Activated naive CD4-positive, alpha-beta T cell treated with Interleukin-2 at 50 U/mL for 16 hours (primary cell): ENCODE measurements at regions not wholly inside any gene's neighbourhood (a gene's known extent, or its start where the extent isn't known, plus 50 kb on each side); places are given as distances from the start of the nearest gene placed in this dataset.
"Not testable (repeated sequence)": the region's sequence is repeated elsewhere in the genome, so short reads cannot be mapped to it uniquely, and the experiment has no call there.

ENCODE experiments used
- DNase-seq: peaks from one replicate; pipeline ENCODE4 v3.0.0-alpha.2; 2020

DNA sequence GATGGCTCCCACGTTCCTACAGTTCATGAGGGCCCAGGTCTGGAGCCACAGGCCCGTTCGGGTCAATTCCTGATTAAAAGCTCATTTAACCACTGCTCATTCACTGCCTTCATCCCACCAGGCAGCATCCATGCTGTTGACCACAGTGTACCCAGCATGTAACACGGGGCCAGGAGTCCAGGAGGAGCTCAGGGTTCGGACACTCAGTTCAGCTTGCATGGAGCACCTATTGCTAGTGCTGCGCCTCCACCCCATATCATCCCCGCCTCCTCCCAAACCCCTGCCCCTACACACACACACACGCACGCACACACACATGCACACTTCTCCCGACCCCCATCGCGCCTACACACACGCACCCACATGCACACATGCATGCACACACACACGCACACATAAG, 72.9 kb upstream of the SNTG2 start:
- no peak for DNase-seq

DNA sequence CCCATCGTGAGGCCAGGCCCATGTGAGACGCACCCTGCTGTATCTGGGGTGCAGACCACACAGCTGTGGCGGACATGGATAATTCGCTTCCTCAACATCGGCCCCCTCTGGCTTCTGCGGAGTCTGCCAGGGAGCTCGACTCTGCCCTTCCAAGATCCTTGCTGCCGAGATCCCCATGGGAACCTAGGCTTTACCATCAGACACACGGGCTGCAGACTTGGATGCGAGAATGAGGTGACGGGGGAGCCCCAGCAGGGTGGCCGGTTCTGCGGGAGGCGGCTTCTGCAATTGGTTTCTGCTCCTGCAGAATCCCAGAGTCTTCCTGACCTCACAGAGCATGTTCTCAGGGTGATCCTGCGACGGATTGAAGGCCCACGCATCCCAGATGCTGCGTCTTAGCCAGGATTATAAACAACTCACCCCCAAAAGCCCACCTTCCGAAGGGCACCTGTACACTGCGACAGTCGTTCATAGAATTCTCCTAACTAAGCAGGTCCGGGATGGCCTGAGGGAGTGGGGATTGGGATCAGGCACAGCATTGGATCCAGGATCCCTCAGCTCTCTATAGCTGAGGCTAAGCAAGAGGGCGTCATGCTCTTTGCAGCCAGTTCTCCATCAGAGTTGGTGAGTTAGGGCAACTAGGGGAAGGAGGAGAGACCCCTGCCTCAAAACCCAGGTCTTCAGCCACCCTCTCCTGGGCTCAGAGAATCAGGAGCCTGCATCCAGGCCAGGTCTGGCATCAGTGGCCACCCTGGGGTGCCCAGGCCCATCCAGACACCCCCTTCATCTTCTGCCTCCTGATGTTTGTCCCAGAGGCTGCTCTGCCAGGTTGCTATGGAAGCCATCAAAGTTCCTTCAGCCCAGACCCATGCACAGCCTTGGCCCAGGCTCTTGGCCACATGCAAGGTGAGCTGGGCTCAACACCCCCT, 74.7 kb upstream of the SNTG2 start:
- DNase-seq: no peak

DNA sequence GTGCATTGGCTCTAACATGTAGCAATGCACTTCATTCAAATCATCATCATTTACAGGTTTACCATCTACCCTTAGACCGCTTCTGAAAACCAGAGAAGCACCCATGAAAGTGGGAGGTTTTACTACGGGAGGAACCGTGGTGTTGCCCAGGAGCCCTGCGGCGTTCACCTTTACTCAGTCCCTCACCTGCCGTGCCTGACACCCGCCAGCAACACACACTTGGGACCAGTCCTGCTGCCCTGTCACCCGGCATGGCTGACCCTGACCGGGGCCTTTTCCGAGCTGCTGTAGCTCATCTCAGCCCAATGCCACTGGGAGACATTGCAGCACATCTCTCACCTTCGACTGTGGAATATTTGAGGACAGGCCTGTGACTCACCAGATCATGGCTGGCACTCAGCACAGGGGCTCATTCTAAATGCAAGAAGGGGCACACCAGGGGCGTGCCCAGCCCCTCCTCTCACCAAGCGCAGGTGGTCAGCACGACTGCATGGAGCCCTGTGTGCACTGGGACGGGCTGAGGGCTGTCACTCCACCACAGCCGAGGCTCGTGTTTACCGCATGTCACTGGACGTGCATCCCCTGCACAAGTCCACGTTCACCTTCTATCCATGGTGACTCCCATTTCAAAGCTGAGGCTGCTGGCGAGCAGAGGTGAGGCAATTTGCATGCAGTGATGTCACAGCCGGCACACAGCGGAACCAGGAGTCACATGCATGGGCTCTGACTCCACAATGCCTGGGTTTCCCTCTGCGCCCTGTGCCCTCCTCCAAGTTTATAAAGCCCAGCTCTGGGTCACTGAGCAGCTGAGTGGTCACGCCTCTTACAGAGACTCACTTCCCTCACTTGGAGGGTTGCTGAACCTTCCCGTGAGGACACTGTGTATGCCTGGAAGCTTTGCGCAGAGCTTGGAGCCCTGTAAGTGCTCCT, 76.7 kb upstream of the SNTG2 start:
- no peak for DNase-seq

DNA sequence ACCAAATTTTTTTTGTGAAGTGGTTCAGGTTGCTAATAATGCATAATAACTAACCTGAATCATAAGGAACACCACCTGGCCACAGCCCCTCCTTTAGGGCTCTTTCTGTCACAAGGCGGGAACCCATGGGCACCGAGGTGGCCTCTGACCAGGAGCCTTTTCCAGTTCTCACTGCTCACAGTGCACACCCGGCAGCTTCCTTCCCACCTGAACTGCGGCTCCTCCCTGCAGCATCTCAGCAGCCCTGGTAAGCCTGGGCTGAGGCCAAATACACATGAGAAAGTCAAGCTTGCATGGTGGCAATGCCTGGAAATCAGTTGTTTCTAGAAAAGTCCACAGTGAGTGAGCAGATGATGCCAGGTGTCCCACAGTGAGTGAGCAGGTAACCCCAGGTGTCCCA, 77.6 kb upstream of the SNTG2 start:
- DNase-seq: no peak

DNA sequence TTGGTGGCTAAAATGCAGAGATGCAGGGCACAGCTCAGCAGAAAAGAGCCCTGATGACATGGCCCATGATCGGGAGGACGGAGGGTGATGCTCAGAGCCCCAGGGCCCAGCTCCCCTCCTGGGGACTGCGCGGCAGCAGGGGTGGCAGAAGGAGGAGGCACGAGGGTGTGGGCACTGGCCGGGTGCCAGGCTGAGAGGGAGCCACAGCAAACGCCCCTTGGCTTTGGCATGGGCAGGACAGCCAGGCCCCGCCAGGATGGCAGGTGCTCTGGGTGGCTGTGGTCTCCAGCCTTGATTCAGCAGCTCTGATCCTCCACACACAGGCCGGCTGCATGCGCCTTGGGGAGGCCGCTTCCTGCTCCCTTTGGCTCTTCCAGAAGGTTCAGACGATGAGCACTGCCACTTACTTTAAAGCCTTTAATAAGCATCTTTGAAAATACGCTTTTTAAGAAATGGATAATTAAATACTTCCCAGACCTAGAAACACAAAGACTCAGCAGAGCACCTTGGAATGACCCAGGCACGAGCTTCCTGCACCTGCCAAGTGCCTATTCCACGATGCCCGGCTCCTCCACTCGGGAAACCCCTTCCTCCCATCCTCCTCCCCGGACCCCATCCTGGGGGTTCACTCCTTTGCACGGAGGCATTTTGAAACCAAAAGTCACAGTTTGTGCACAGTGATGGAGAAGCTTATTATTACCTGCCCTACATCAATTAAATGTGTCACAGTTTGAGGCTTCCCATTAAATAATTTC, 78.5 kb upstream of the SNTG2 start:
- no peak for DNase-seq

DNA sequence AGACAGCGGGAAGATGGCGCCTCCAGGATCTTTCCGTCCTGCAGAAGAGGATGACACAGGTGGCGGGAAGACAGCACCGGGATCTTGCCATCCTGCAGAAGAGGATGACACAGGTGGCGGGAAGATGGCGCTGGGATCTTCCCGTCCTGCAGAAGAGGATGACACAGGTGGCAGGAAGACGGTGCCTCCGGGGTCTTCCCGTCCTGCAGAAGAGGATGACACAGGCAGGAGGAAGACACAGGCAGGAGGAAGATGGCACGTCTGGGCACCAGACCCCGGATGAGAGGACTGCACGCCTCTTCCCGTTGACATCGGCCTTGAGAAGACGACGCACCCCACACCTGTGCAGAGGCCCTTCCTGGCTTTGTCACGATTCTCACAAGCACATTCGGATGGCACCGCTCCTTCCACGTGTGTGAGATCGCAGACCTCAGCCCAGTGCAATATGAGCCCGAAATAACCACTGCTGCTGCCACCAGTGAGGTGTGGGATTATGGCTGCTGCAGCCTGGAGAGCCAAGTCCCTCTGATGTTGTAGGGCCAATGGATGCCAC, 79.4 kb upstream of the SNTG2 start:
- DNase-seq: no peak

DNA sequence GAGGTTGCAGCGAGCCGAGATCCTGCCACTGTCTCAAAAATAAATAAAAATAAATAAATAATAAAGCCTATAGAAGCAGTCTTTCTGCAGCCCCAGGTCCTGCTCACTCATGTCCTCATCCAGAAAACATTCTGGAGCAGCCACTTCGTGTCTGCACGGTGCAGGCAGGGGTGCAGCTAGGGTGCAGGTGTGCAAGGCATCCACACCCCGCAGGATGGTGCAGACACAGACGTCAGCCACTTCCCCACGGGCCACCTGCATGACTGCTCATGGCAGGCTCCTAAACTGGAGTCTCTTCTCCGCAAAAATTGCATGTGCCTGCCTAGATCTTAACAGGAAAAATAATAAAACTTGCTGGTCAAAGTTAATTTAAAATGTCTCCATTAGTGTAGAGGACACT, 80.2 kb upstream of the SNTG2 start:
- DNase-seq: no peak

DNA sequence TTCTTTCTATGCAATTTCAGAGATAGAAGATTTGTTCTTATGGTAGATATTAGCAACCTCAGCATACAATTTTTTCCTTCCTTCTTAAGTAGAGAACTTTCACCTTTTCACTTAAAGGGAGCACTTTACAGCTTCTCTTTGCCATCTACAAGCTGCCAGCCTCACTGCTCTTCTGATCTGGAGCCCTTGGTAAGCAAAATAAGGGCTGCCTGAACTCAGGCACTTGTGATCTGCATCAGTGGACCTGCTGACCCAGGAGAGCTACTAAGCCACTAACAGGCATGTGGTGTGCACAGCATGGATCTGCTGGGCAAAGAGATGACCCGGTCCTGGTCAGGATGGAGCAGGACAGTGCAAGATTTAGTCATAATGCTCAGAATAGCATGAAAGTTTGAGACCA, 80.8 kb upstream of the SNTG2 start:
- no peak for DNase-seq

DNA sequence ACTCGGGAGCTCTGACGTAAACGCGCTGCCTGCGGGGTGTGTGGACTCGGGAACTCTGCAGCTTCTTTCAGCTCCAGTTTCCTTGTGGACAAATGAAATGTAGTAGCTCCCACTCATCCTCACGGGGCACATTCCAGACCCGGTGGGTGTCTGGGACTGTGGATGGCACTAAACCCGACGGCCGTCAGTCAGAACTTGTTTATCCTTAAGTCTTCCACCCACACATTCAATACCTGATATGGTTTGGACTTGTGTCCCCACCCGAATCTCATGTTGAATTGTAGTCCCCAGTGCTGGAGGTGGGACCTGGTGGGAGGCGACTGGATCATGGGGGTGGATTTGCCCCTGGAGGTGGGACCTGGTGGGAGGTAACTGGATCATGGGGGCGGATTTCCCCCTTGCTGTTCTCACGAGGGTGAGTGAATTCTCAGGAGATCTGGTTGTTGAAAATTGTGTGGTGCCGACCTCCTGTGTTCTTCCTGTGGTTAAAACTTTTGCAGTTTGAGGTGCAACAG, 81.2 kb upstream of the SNTG2 start:
- no peak for DNase-seq

DNA sequence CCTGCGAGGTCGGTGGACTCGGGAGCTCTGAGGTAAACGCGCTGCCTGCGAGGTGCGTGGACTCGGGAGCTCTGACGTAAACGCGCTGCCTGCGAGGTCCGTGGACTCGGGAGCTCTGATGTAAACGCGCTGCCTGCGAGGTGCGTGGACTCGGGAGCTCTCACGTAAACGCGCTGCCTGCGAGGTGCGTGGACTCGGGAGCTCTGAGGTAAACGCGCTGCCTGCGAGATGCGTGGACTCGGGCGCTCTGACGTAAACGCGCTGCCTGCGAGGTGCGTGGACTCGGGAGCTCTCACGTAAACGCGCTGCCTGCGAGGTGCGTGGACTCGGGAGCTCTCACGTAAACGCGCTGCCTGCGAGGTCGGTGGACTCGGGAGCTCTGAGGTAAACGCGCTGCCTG, 81.8 kb upstream of the SNTG2 start:
- not testable (repeated sequence) for DNase-seq

DNA sequence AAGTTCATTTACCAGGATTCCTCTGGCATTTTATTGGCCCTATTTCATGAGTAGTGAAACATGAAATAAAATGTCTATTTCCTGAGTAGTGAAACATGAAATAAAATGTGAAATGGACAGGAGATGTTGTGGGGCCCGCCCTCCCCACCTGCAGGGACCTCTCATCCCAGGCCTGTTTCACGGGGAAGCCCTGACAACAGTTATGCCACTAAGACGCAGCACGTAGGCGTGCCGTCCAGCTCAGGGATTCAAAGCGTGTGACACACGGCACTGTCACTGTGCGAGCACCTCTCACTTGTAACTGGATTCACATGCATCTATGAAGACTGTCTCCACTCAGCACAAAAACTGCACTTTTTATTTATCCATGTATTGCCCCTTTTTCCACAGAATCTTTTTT, 83.4 kb upstream of the SNTG2 start:
- DNase-seq: no peak

DNA sequence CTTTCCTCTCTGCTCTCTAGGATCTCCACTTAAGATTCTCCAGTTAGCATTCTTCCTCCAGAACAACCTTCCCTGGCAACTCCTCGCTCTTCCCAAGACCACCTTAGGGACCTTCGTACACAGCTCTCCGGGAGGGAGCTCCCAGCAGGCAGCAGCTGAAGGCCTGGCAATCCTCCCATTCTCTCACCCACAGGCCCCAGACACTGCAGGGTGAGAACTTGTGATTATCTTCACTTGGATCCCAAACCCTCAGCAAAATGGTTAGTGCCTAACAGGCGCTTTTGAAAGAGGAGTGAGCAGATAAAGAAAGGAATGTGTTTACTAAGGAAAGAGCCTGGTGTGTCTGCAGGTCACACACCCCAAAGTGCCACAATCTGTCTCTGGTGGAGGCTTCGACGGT, 83.8 kb upstream of the SNTG2 start:
- no peak for DNase-seq

DNA sequence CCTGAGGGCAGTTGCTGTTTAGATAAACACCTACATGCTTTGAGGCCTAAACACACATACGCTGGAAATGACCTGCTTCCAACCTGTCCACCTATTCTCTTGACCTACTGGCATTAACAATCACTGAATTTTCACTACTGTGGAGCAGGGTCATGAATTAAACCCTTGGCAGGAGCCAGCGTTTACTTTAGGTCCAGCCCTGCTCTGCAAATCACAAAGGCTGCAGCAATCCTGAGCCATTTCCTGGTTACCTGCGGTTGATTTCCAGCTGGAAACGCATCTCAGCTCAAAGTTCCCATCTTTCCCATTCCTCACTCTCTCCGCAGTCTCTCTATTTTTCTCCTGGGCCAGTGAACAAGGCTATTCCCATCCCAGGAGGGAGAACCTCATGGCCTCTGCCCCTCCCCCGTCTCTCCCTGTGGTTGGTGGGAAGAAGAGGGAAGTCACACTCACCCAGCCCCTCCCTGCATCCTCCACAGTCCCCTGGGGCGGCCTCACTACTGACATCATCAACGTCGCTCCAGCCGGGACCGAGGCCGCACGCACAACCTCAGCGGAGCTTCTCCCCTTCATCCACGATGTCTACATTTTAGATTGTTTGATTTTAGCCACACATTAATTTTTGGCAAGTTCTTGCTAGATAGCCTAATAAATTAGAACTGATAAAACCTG, 84.5 kb upstream of the SNTG2 start:
- DNase-seq: no peak

DNA sequence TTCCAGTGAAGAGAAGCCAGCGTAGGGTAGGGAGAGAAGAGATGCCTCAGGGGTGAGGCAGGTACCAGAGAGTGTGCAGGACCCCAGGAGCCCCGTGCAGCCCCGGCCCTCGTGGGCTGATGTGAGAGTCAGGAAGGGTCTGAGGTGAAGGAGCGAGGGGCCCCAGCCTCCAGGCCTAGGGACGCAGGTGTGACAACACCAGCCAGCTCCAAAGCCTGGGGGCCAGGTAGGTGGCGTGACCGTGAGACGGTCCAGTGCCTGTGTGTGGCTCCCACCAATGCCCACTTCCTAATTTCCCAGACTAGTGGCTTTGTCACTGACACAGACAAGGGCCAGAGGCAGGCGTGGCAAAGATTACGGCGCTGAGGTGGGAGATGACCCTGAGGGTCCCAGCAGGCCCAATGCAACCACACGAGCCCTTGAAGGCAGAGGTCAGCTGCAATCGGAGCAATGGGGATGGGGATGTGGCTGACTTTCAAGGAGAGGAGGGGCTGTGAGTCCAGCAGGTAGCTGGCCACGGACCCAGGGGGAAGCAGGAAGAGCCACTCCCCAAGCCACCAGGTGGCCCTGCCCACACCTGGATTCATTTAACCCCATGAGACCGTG, 86.0 kb upstream of the SNTG2 start:
- DNase-seq: no peak

DNA sequence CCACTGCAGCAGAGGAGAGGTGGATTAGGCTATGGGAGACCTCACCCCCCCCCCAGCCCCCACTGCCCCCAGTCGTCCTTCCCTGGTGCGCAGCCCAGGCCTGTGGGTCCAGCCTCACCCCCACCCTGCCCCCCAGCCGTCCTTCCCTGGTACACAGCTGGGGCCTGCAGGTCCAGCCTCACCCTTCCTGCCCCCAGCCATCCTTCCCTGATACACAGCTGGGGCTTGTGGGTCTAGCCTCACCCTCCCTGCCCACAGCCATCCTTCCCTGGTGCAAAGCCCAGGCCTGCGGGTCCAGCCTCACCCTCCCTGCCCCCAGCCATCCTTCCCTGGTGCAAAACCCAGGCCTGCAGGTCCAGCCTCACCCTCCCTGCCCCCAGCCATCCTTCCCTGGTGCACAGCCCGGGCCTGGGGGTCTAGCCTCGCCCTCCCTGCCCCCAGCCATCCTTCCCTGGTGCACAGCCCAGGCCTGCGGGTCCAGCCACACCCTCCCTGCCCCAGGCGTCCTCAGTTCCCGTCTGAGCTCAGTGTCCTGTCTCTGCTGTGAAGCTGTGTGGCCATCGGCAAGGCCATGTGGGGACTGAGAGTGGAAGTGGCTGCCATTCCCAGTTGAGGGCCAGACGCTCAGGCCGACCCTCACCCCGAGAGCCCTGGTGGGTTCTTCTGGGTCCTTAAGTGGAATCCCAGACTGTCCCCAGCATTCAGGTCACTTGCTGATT, 86.8 kb upstream of the SNTG2 start:
- no peak for DNase-seq

DNA sequence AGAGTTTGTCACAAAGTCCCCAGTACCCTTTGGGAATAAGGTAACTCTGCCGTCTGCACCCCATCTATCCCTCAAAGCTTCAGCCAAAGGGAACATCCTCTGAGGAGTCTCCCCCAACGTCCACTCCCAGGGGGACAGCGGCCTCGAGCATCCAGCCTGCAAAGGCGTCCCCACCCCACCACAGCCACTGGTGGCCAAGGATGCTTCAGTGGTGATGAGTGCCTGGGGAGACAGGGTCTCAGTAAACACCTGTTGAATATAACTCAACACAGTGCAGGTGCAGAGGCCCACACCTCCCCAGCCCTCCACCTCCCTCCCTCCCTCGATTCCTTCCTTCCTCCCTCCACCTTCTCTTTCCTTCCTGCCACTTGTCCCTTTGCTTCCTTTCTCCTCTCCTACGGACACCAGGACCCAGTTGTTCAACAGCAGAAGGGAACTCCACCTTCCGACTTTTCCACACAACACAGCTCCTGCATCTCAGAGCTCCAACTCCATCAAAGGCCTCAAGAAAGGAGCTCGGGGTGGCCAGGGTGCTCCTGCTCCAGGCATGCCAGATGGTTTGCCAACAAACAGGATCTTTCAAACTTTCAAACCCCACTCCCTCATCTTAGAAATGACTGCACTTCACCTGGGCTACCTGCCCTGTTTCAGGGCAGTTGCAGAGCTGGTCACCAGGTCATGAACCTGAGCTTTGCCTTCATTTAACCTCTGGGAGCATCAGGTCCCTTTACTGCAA, 87.8 kb upstream of the SNTG2 start:
- no peak for DNase-seq

DNA sequence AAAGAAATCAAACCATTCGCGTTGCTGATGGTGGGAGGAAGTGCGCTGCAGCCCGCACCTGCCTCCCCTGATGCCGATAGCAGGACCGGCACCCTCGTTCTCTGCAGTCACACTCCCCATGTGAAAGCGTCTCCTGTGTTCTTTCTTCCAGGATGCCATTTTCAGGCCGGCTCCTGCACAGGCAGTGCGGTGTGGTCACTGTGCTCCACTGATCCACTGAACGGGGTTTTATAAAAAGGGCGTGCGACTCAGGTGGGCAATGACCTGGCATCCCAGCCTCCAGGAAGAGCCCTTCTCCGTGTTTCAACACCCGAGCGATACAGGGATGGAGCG, 88.3 kb upstream of the SNTG2 start:
- DNase-seq: no peak

DNA sequence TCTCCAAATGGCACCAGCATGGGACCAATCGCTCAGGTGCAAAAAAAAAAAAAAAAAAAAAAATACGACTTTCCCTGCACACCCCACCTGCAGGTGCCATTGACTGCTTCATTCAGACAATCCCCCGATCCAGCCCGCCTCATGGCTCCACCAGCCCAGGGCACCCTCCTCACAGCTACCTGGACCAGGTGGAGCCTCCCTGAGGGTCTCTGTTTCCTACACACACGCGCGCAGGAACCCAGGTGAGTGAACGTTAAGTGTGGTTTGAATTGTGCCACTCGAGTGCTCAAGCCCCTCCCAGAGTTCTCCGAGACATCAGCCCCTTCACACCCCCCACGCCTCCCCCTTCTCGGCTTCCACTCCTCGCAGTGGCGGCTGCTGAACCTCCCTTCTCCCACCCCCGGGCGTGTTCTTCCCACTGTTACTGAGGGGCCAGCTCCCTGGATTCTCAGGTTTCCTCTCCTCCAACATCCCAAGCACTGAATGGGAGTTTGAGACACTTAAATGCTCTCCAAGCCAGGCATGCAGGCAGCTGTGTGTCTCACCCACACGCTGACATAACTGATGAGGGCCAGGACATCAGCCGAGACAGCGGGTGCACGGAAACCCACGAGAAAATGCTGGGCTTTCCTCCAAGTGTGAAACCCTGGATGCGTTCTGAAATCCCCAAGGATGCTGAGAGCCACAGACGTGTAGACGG, 88.8 kb upstream of the SNTG2 start:
- no peak for DNase-seq

DNA sequence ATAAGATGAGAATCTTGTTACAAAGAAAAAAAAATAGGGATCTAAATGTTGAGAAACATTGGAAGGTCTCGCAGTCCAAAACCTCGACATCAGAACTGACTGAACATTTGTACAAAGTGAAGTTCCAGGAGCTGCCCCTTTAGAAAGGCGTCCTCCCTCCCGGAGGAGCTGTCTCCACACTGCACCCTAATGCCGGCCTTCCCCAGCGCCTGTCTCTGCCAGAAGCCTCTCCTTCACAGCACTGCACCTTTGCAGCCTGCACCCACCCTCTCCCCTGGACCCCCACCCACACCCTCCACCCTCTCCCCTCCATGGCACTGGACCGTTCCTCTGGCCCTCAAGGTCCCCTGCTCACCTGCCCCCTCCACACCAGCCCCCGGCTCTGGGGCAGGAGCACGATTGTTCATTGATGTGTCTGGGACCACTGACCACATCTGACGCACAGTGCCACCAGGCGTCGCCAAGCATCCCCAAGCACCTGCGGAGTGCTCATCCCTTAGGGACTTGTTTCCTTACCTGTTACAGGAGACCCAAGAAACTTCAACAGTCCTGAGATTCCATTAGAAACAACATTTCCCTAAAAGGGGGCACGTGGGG, 90.3 kb upstream of the SNTG2 start:
- DNase-seq: no peak
